ENCODE measurements at regions not wholly inside any gene's neighbourhood (a gene's known extent, or its start where the extent isn't known, plus 50 kb on each side); places are given as distances from the start of the nearest gene placed in this dataset.

DNA sequence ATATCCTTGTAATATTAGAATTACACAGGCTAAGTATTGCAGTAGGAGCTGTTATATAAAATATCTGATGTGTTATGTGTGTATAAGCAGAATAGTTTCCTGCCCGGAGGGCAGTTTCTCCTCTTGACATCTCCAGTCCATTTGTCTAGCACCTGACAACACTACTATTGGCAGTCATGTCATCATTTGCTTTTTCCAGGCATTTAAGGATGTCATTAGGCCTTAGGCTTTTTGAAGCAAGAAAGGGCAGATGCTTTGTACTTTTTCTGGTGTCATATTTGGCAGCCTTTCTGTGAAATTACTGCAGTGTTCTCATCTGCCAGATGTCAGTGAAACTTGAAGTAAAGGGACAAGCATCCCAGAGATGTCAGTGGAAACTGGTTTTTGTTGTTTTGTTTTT, 2017.6 kb upstream of the IGFBP7 start:
- TF ChIP-seq POLR2A (IDR thresholded peaks at IDR 0.05; ENCODE audit: insufficient read depth in 1 of 2, low read depth in 2 of 2, low read length in 2 of 2), result no peak
- TF ChIP-seq KDM5A (IDR thresholded peaks at IDR 0.05; ENCODE audit: borderline replicate concordance, low read length), result no peak
- no peak for TF ChIP-seq CHD4 (IDR thresholded peaks at IDR 0.05; ENCODE audit: borderline replicate concordance, low read length)
- no peak for TF ChIP-seq ZNF274 (CRISPR knock-in tag; IDR thresholded peaks at IDR 0.05)
- TF ChIP-seq, protein P1, sequence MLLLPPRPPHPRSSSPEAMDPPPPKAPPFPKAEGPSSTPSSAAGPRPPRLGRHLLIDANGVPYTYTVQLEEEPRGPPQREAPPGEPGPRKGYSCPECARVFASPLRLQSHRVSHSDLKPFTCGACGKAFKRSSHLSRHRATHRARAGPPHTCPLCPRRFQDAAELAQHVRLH (CRISPR knock-in tag; IDR thresholded peaks at IDR 0.05; ENCODE audit: borderline replicate concordance, low read depth), result no peak
- no peak for TF ChIP-seq ATF1 (CRISPR knock-in tag; IDR thresholded peaks at IDR 0.05)
- TF ChIP-seq, protein P2, sequence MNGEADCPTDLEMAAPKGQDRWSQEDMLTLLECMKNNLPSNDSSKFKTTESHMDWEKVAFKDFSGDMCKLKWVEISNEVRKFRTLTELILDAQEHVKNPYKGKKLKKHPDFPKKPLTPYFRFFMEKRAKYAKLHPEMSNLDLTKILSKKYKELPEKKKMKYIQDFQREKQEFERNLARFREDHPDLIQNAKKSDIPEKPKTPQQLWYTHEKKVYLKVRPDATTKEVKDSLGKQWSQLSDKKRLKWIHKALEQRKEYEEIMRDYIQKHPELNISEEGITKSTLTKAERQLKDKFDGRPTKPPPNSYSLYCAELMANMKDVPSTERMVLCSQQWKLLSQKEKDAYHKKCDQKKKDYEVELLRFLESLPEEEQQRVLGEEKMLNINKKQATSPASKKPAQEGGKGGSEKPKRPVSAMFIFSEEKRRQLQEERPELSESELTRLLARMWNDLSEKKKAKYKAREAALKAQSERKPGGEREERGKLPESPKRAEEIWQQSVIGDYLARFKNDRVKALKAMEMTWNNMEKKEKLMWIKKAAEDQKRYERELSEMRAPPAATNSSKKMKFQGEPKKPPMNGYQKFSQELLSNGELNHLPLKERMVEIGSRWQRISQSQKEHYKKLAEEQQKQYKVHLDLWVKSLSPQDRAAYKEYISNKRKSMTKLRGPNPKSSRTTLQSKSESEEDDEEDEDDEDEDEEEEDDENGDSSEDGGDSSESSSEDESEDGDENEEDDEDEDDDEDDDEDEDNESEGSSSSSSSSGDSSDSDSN (CRISPR knock-in tag; IDR thresholded peaks at IDR 0.05), result no peak
